ENCODE measurements at regions not wholly inside any gene's neighbourhood (a gene's known extent, or its start where the extent isn't known, plus 50 kb on each side); places are given as distances from the start of the nearest gene placed in this dataset.
A peak's percentile ranks its signal among the peaks of the same experiment; 100 is the strongest.

GRCh38 chr2:238644095-238645081, 203.5 kb upstream of the TWIST2 start:
- Mint-ChIP-seq H3K27me3 (peaks cover 0 to 10% (median 8%) of the 10 kb centered on the region in 5 donors), H3K4me3 (no peak overlapping the region), H3K36me3 (no peaks in the 10 kb centered on the region), H3K9me3 (no peaks in the 10 kb centered on the region), H3K27ac (no peak overlapping the region), H3K4me1 (peaks cover 0 to 8% (median 0%) of the 10 kb centered on the region in 7 donors)
- POLR2A ChIA-PET, result no interaction called here
- ATAC-seq (no peak), DNase-seq (no peak)
- Histone ChIP-seq H3K27me3 (ENCODE audit: control insufficient read depth in 2 of 2, insufficient read depth in 2 of 2, low read length in 2 of 2) (no peaks in the 10 kb centered on the region), H3K9me3 (ENCODE audit: control insufficient read depth in 2 of 3, low read length in 3 of 3) (no peaks in the 10 kb centered on the region), H3K4me1 (ENCODE audit: control insufficient read depth in 2 of 2, insufficient read depth in 2 of 2, low read length in 2 of 2) (no peaks in the 10 kb centered on the region), H3K36me3 (ENCODE audit: control insufficient read depth in 2 of 3, insufficient read depth in 3 of 3, low read length in 3 of 3) (no peaks in the 10 kb centered on the region), H3K27ac (ENCODE audit: low read depth, low read length) (no peak overlapping the region), H3K4me3 (ENCODE audit: low read length) (no peak overlapping the region)
- CTCF ChIA-PET, result no interaction called here
- intact Hi-C loops (cut with micrococcal nuclease), result no loop called here

- no peaks in the 10 kb centered on the region for H3K9me3 Mint-ChIP-seq
- no peak overlapping the region for H3K4me3 ChIP-seq (ENCODE audit: low read length)
- H3K36me3 ChIP-seq (ENCODE audit: control insufficient read depth in 2 of 3, insufficient read depth in 3 of 3, low read length in 3 of 3), result no peaks in the 10 kb centered on the region
- H3K9me3 ChIP-seq (ENCODE audit: control insufficient read depth in 2 of 3, low read length in 3 of 3), result no peaks in the 10 kb centered on the region
- H3K27me3 ChIP-seq (ENCODE audit: control insufficient read depth in 2 of 2, insufficient read depth in 2 of 2, low read length in 2 of 2), result no peaks in the 10 kb centered on the region
- intact Hi-C loops (cut with micrococcal nuclease), result no loop called here
- H3K27ac Mint-ChIP-seq, result no peak overlapping the region
- ChIA-PET CTCF (interaction anchor here (0.7 kb wide), 1 partner anchor 1381 kb away, joined by 3 read pairs; no protein-coding TSS in a partner anchor), POLR2A (no interaction called here)
- peaks cover 0 to 8% (median 0%) of the 10 kb centered on the region in 7 donors for H3K4me1 Mint-ChIP-seq
- peaks cover 2 to 11% (median 8%) of the 10 kb centered on the region in 5 donors for H3K27me3 Mint-ChIP-seq
- ATAC-seq (no peak), DNase-seq (no peak)
- H3K4me3 Mint-ChIP-seq, result no peak overlapping the region
- no peak overlapping the region for H3K27ac ChIP-seq (ENCODE audit: low read depth, low read length)
- no peaks in the 10 kb centered on the region for H3K4me1 ChIP-seq (ENCODE audit: control insufficient read depth in 2 of 2, insufficient read depth in 2 of 2, low read length in 2 of 2)
- no peaks in the 10 kb centered on the region for H3K36me3 Mint-ChIP-seq
Observed at GRCh38 chr2:238645095-238645494, 202.8 kb upstream of the TWIST2 start.

GRCh38 chr2:238645716-238646115, 202.2 kb upstream of the TWIST2 start:
- no peak overlapping the region for H3K27ac ChIP-seq (ENCODE audit: low read depth, low read length)
- H3K36me3 Mint-ChIP-seq, result no peaks in the 10 kb centered on the region
- DNase-seq (no peak), ATAC-seq (no peak)
- ChIA-PET POLR2A (no interaction called here), CTCF (interaction anchor here (0.7 kb wide), 1 partner anchor 1381 kb away, joined by 3 read pairs; no protein-coding TSS in a partner anchor)
- H3K4me3 Mint-ChIP-seq, result no peak overlapping the region
- H3K9me3 ChIP-seq (ENCODE audit: control insufficient read depth in 2 of 3, low read length in 3 of 3), result no peaks in the 10 kb centered on the region
- no peaks in the 10 kb centered on the region for H3K36me3 ChIP-seq (ENCODE audit: control insufficient read depth in 2 of 3, insufficient read depth in 3 of 3, low read length in 3 of 3)
- H3K4me1 ChIP-seq (ENCODE audit: control insufficient read depth in 2 of 2, insufficient read depth in 2 of 2, low read length in 2 of 2), result no peaks in the 10 kb centered on the region
- intact Hi-C loops (cut with micrococcal nuclease), result no loop called here
- H3K4me1 Mint-ChIP-seq, result peaks cover 0 to 8% (median 0%) of the 10 kb centered on the region in 7 donors
- no peak overlapping the region for H3K27ac Mint-ChIP-seq
- H3K27me3 Mint-ChIP-seq, result peaks cover 2 to 9% (median 5%) of the 10 kb centered on the region in 5 donors
- H3K4me3 ChIP-seq (ENCODE audit: low read length), result no peak overlapping the region
- no peaks in the 10 kb centered on the region for H3K9me3 Mint-ChIP-seq
- no peaks in the 10 kb centered on the region for H3K27me3 ChIP-seq (ENCODE audit: control insufficient read depth in 2 of 2, insufficient read depth in 2 of 2, low read length in 2 of 2)

GRCh38 chr2:238646281-238646680, 201.6 kb upstream of the TWIST2 start:
- ATAC-seq (no peak), DNase-seq (no peak)
- peaks cover 0 to 8% (median 0%) of the 10 kb centered on the region in 7 donors for H3K4me1 Mint-ChIP-seq
- no peak overlapping the region for H3K4me3 Mint-ChIP-seq
- no peak overlapping the region for H3K27ac ChIP-seq (ENCODE audit: low read depth, low read length)
- H3K4me3 ChIP-seq (ENCODE audit: low read length), result no peak overlapping the region
- H3K4me1 ChIP-seq (ENCODE audit: control insufficient read depth in 2 of 2, insufficient read depth in 2 of 2, low read length in 2 of 2), result no peaks in the 10 kb centered on the region
- H3K36me3 ChIP-seq (ENCODE audit: control insufficient read depth in 2 of 3, insufficient read depth in 3 of 3, low read length in 3 of 3), result no peaks in the 10 kb centered on the region
- POLR2A ChIA-PET, result no interaction called here
- intact Hi-C loops (cut with micrococcal nuclease), result no loop called here
- H3K27me3 Mint-ChIP-seq, result peaks cover 2 to 10% (median 7%) of the 10 kb centered on the region in 5 donors
- no peaks in the 10 kb centered on the region for H3K9me3 ChIP-seq (ENCODE audit: control insufficient read depth in 2 of 3, low read length in 3 of 3)
- H3K27me3 ChIP-seq (ENCODE audit: control insufficient read depth in 2 of 2, insufficient read depth in 2 of 2, low read length in 2 of 2), result no peaks in the 10 kb centered on the region
- no peaks in the 10 kb centered on the region for H3K36me3 Mint-ChIP-seq
- no peaks in the 10 kb centered on the region for H3K9me3 Mint-ChIP-seq
- H3K27ac Mint-ChIP-seq, result no peak overlapping the region
- CTCF ChIA-PET, result no interaction called here

- Mint-ChIP-seq H3K27ac (peak overlapping the region in 1 of 9 donors; percentile 13), H3K27me3 (peaks cover 2 to 13% (median 4%) of the 10 kb centered on the region in 5 donors), H3K36me3 (no peaks in the 10 kb centered on the region), H3K4me3 (no peak overlapping the region), H3K4me1 (peaks cover 0 to 8% (median 0%) of the 10 kb centered on the region in 7 donors), H3K9me3 (no peaks in the 10 kb centered on the region)
- H3K36me3 ChIP-seq (ENCODE audit: control insufficient read depth in 2 of 3, insufficient read depth in 3 of 3, low read length in 3 of 3), result no peaks in the 10 kb centered on the region
- no peaks in the 10 kb centered on the region for H3K9me3 ChIP-seq (ENCODE audit: control insufficient read depth in 2 of 3, low read length in 3 of 3)
- DNase-seq (no peak), ATAC-seq (no peak)
- no peaks in the 10 kb centered on the region for H3K27me3 ChIP-seq (ENCODE audit: control insufficient read depth in 2 of 2, insufficient read depth in 2 of 2, low read length in 2 of 2)
- H3K4me1 ChIP-seq (ENCODE audit: control insufficient read depth in 2 of 2, insufficient read depth in 2 of 2, low read length in 2 of 2), result no peaks in the 10 kb centered on the region
- H3K27ac ChIP-seq (ENCODE audit: low read depth, low read length), result no peak overlapping the region
- ChIA-PET POLR2A (no interaction called here), CTCF (no interaction called here)
- no peak overlapping the region for H3K4me3 ChIP-seq (ENCODE audit: low read length)
- intact Hi-C loops (cut with micrococcal nuclease), result no loop called here
Observed at GRCh38 chr2:238646803-238647202, 201.1 kb upstream of the TWIST2 start.

GRCh38 chr2:238649123-238649522, 198.8 kb upstream of the TWIST2 start:
- POLR2A ChIA-PET, result no interaction called here
- CTCF ChIA-PET, result no interaction called here
- intact Hi-C loops (cut with micrococcal nuclease), result no loop called here
- Mint-ChIP-seq H3K4me1 (peaks cover 0 to 6% (median 0%) of the 10 kb centered on the region in 7 donors), H3K36me3 (no peaks in the 10 kb centered on the region), H3K4me3 (no peak overlapping the region), H3K27me3 (peaks cover 2 to 15% (median 11%) of the 10 kb centered on the region in 5 donors), H3K27ac (no peak overlapping the region), H3K9me3 (no peaks in the 10 kb centered on the region)
- Histone ChIP-seq H3K36me3 (ENCODE audit: control insufficient read depth in 2 of 3, insufficient read depth in 3 of 3, low read length in 3 of 3) (no peaks in the 10 kb centered on the region), H3K4me3 (ENCODE audit: low read length) (no peak overlapping the region), H3K9me3 (ENCODE audit: control insufficient read depth in 2 of 3, low read length in 3 of 3) (no peaks in the 10 kb centered on the region), H3K4me1 (ENCODE audit: control insufficient read depth in 2 of 2, insufficient read depth in 2 of 2, low read length in 2 of 2) (no peaks in the 10 kb centered on the region), H3K27me3 (ENCODE audit: control insufficient read depth in 2 of 2, insufficient read depth in 2 of 2, low read length in 2 of 2) (no peaks in the 10 kb centered on the region), H3K27ac (ENCODE audit: low read depth, low read length) (no peak overlapping the region)
- ATAC-seq, result no peak
- no peak for DNase-seq
